H1 (cell line): ENCODE measurements at regions not wholly inside any gene's neighbourhood (a gene's known extent, or its start where the extent isn't known, plus 50 kb on each side); places are given as distances from the start of the nearest gene placed in this dataset.

ENCODE experiments used
- CTCF ChIA-PET: fragments of 300-600 bp; sonication (Branson Sonifier 250); formaldehyde crosslinking; loops from one replicate; lab custom pipeline; 2021; ENCODE audit not compliant: partially characterized antibody; lab: Charles Lee
- POLR2A ChIA-PET: fragments of 300-600 bp; sonication (Branson Sonifier 250); formaldehyde crosslinking; loops from one replicate; lab custom pipeline; 2021; ENCODE audit warnings: inconsistent platforms; ENCODE audit not compliant: partially characterized antibody; lab: Charles Lee
- DNase-seq, 2 experiments: peaks; one replicate each; pipeline versions ENCODE4 v3.0.0 to v3.0.0-alpha.2; 2010 to 2022; ENCODE audit warnings: low spot score in 2 of 2, low read depth in 1 of 2, mixed read lengths in 1 of 2
- FAIRE-seq: peaks from 2 replicates; lab custom pipeline; 2011; peaks lifted over from hg19 to GRCh38; lab: Jason Lieb, UNC
- H2AFZ ChIP-seq: 2 replicates; pipeline ENCODE4 v1.8.1; 2012; ENCODE audit warnings: low read length, inconsistent platforms
- H2AK5ac ChIP-seq: 2 replicates; pipeline ENCODE4 v1.6.1; 2013; ENCODE audit warnings: low read depth, low read length
- H2BK120ac ChIP-seq: replicated peaks from 2 replicates; pipeline ENCODE3; 2013; ENCODE audit warnings: low read depth, low read length, inconsistent platforms
- H2BK12ac ChIP-seq: 2 replicates; pipeline ENCODE4 v1.6.1; 2013; ENCODE audit warnings: low read depth, low read length
- H2BK15ac ChIP-seq: 2 replicates; pipeline ENCODE4 v1.6.1; 2013; ENCODE audit warnings: low read length
- H2BK20ac ChIP-seq: 2 replicates; pipeline ENCODE4 v1.6.1; 2013; ENCODE audit warnings: low read length
- H2BK5ac ChIP-seq: 2 replicates; pipeline ENCODE4 v1.6.1; 2013; ENCODE audit warnings: low read depth, low read length
- H3K14ac ChIP-seq: 2 replicates; pipeline ENCODE4 v1.6.1; 2013; ENCODE audit warnings: inconsistent platforms; ENCODE audit not compliant: insufficient read length
- H3K18ac ChIP-seq: 2 replicates; pipeline ENCODE4 v1.6.1; 2013; ENCODE audit warnings: low read length; ENCODE audit errors: extremely low read depth
- H3K23ac ChIP-seq: 2 replicates; pipeline ENCODE4 v1.6.1; 2013; ENCODE audit warnings: inconsistent platforms; ENCODE audit not compliant: insufficient read length
- H3K23me2 ChIP-seq: 2 replicates; pipeline ENCODE4 v1.6.1; 2013; ENCODE audit warnings: low read depth, low read length
- H3K27ac ChIP-seq: 2 replicates; pipeline ENCODE4 v1.6.1; 2011; ENCODE audit warnings: low read depth, low read length, inconsistent platforms
- H3K27me3 ChIP-seq, 4 experiments: replicated peaks in 1 of 4; 1 replicate in 1 of 4; 2 replicates in 3 of 4; pipeline versions ENCODE4 v1.6.1 to v1.8.1; 2011 to 2013; ENCODE audit warnings: low read length in 3 of 4, mild to moderate bottlenecking in 3 of 4, inconsistent platforms in 2 of 4, mixed read lengths in 2 of 4, moderate library complexity in 1 of 4; ENCODE audit not compliant: control insufficient read depth in 3 of 4, insufficient read depth in 3 of 4; ENCODE audit errors: extremely low read depth in 1 of 4
- H3K36me3 ChIP-seq, 4 experiments: 2 replicates each; pipeline versions ENCODE4 v1.6.1 to v1.8.1; 2011 to 2013; ENCODE audit warnings: mild to moderate bottlenecking in 4 of 4, low read length in 3 of 4, moderate library complexity in 2 of 4, control low read depth in 1 of 4, inconsistent platforms in 1 of 4; ENCODE audit not compliant: insufficient read depth in 4 of 4, control insufficient read depth in 2 of 4
- H3K4ac ChIP-seq: replicated peaks from 2 replicates; pipeline ENCODE3; 2013; ENCODE audit warnings: low read length, low read depth, mixed read lengths, inconsistent platforms; ENCODE audit not compliant: insufficient read length
- H3K4me1 ChIP-seq, 4 experiments: replicated peaks in 1 of 4; 1 replicate in 1 of 4; 2 replicates in 3 of 4; pipeline versions ENCODE4 v1.6.1 to v1.8.1; 2011 to 2013; ENCODE audit warnings: low read length in 3 of 4, inconsistent platforms in 2 of 4, mixed read lengths in 1 of 4; ENCODE audit not compliant: insufficient read depth in 4 of 4, control insufficient read depth in 3 of 4
- H3K4me2 ChIP-seq, 2 experiments: 2 replicates each; pipeline versions ENCODE4 v1.6.1 to v1.8.1; 2011 to 2013; ENCODE audit warnings: low read depth in 2 of 2, low read length in 2 of 2, control low read depth in 1 of 2, inconsistent platforms in 1 of 2, mild to moderate bottlenecking in 1 of 2; ENCODE audit not compliant: insufficient read depth in 1 of 2
- H3K4me3 ChIP-seq, 4 experiments: fragments of 200-600, 300-600 bp in 1 of 4; sonication (generic), shearing (Covaris generic), sonication (Bioruptor Twin) in 1 of 4; 2 replicates each; pipeline versions ENCODE4 v1.5.1 to v1.8.1; 2011 to 2016; ENCODE audit warnings: low read length in 4 of 4, low read depth in 3 of 4, control low read depth in 2 of 4, inconsistent platforms in 2 of 4, mild to moderate bottlenecking in 2 of 4, mixed read lengths in 1 of 4, moderate library complexity in 1 of 4; ENCODE audit not compliant: insufficient read depth in 2 of 4; ENCODE audit errors: extremely low read depth in 1 of 4
- H3K56ac ChIP-seq: replicated peaks from 2 replicates; pipeline ENCODE3; 2013; ENCODE audit warnings: low read depth, mild to moderate bottlenecking, mixed read lengths, low read length, inconsistent platforms; ENCODE audit not compliant: insufficient read length
- H3K79me1 ChIP-seq: 2 replicates; pipeline ENCODE4 v1.6.1; 2013; ENCODE audit warnings: low read depth, low read length, control low read depth
- H3K79me2 ChIP-seq, 2 experiments: 2 replicates each; pipeline versions ENCODE4 v1.6.1 to v1.8.1; 2012 to 2013; ENCODE audit warnings: low read length in 2 of 2, mild to moderate bottlenecking in 2 of 2, inconsistent platforms in 1 of 2; ENCODE audit not compliant: insufficient read depth in 2 of 2, control insufficient read depth in 1 of 2
- H3K9ac ChIP-seq, 4 experiments: replicated peaks in 1 of 4; 1 replicate in 1 of 4; 2 replicates in 3 of 4; pipeline versions ENCODE4 v1.6.1 to v1.8.1; 2011 to 2013; ENCODE audit warnings: low read depth in 3 of 4, low read length in 3 of 4, control low read depth in 2 of 4, mild to moderate bottlenecking in 2 of 4, moderate library complexity in 2 of 4, inconsistent platforms in 1 of 4; ENCODE audit errors: extremely low read depth in 1 of 4
- H3K9me3 ChIP-seq, 2 experiments: 2 replicates each; pipeline versions ENCODE4 v1.6.1 to v1.8.1; 2012 to 2013; ENCODE audit warnings: mild to moderate bottlenecking in 2 of 2, moderate library complexity in 2 of 2, control low read depth in 1 of 2, inconsistent platforms in 1 of 2, low read depth in 1 of 2, low read length in 1 of 2, mixed read lengths in 1 of 2; ENCODE audit not compliant: insufficient read depth in 2 of 2
- H4K20me1 ChIP-seq, 2 experiments: replicated peaks in 1 of 2; 2 replicates each; pipeline versions ENCODE3 to v1.8.1; 2011 to 2013; ENCODE audit warnings: inconsistent platforms in 2 of 2, low read length in 2 of 2, mild to moderate bottlenecking in 1 of 2; ENCODE audit not compliant: insufficient read depth in 2 of 2, control insufficient read depth in 1 of 2
- H4K5ac ChIP-seq: 2 replicates; pipeline ENCODE4 v1.6.1; 2013; ENCODE audit warnings: low read length, low read depth, mixed read lengths, inconsistent platforms; ENCODE audit not compliant: insufficient read length
- H4K8ac ChIP-seq: 2 replicates; pipeline ENCODE4 v1.8.0; 2013; ENCODE audit warnings: mild to moderate bottlenecking, moderate library complexity, low read length, inconsistent platforms; ENCODE audit not compliant: insufficient read depth; ENCODE audit errors: extremely low read depth
- H4K91ac ChIP-seq: replicated peaks from 2 replicates; pipeline ENCODE3; 2013; ENCODE audit warnings: low read length, mixed read lengths, inconsistent platforms; ENCODE audit not compliant: insufficient read length
- BACH1 ChIP-seq: IDR thresholded peaks from 2 replicates; pipeline ENCODE4 v1.6.1; 2012; ENCODE audit warnings: low read length, improper control_type of control experiment
- CBX8 ChIP-seq: fragments of 300-800, 300-1000 bp; sonication (generic); IDR thresholded peaks from 2 replicates; pipeline ENCODE4 v1.7.1; 2016; ENCODE audit warnings: low read depth, low read length, borderline replicate concordance
- KDM1A ChIP-seq: fragments of 200-600, 300-600 bp; sonication (generic); IDR thresholded peaks from 2 replicates; pipeline ENCODE4 v1.7.1; 2016; ENCODE audit warnings: mild to moderate bottlenecking, low read length, borderline replicate concordance
- NANOG ChIP-seq: IDR thresholded peaks from 2 replicates; pipeline ENCODE4 v1.6.1; 2011; ENCODE audit warnings: low read length, low read depth, mild to moderate bottlenecking, inconsistent platforms; ENCODE audit not compliant: insufficient read depth, poor library complexity, severe bottlenecking
- RFX5 ChIP-seq: IDR thresholded peaks from 2 replicates; pipeline ENCODE4 v1.6.1; 2011; ENCODE audit warnings: low read depth, low read length, improper control_type of control experiment, borderline replicate concordance
- RNF2 ChIP-seq: fragments of 200-900, 300-1000 bp; sonication (generic); IDR thresholded peaks from 2 replicates; pipeline ENCODE4 v1.7.1; 2016; ENCODE audit warnings: borderline replicate concordance, low read depth, mild to moderate bottlenecking, antibody characterized with exemption, low read length; ENCODE audit not compliant: poor library complexity, severe bottlenecking; ENCODE audit errors: missing control alignments
- SIN3A ChIP-seq, 2 experiments: IDR thresholded peaks in 1 of 2; conservative IDR thresholded peaks in 1 of 2; 2 replicates each; pipeline ENCODE4 v1.6.1; 2011 to 2012; ENCODE audit warnings: low read length in 2 of 2, improper control_type of control experiment in 1 of 2, low read depth in 1 of 2, mild to moderate bottlenecking in 1 of 2
- SIX5 ChIP-seq: IDR thresholded peaks from 2 replicates; pipeline ENCODE4 v1.6.1; 2011; ENCODE audit warnings: mild to moderate bottlenecking, low read depth, low read length
- SP2 ChIP-seq: IDR thresholded peaks from 2 replicates; pipeline ENCODE4 v1.6.1; 2012; ENCODE audit warnings: mild to moderate bottlenecking, low read length, inconsistent platforms
- SP4 ChIP-seq: IDR thresholded peaks from 2 replicates; pipeline ENCODE4 v1.6.1; 2012; ENCODE audit warnings: low read length, inconsistent platforms
- SUZ12 ChIP-seq: fragments of 200-600 bp; sonication (generic); IDR thresholded peaks from 2 replicates; pipeline ENCODE4 v1.6.1; 2012; ENCODE audit warnings: mild to moderate bottlenecking, inconsistent platforms, low read length, moderate library complexity, mixed read lengths
- TCF12 ChIP-seq: IDR thresholded peaks from 2 replicates; pipeline ENCODE4 v1.6.1; 2011; ENCODE audit warnings: low read depth, mild to moderate bottlenecking, low read length
- YY1 ChIP-seq: IDR thresholded peaks from 2 replicates; pipeline ENCODE4 v1.6.1; 2011; ENCODE audit warnings: low read depth, mild to moderate bottlenecking, low read length
- ZNF274 ChIP-seq: IDR thresholded peaks from 2 replicates; pipeline ENCODE4 v1.7.0; 2012; ENCODE audit warnings: low read length, borderline replicate concordance; ENCODE audit errors: extremely low read depth
- WGBS, 2 experiments: shearing (Covaris generic) in 1 of 2; methylation state at CpG; one replicate each; pipeline versions ENCODE4 v1.1.6 to v1.1.7; 2013 to 2015; ENCODE audit warnings: low lambda C conversion rate in 2 of 2, mixed read lengths in 2 of 2, inconsistent platforms in 1 of 2, low coverage in 1 of 2, missing lambda C conversion rate in 1 of 2; ENCODE audit not compliant: insufficient replicate concordance in 2 of 2, insufficient coverage in 1 of 2, insufficient read length in 1 of 2; ENCODE audit errors: extremely low coverage in 1 of 2, missing lambda C conversion rate in 1 of 2; 5-methylcytosine and 5-hydroxymethylcytosine counted together
- TF ChIP-seq, protein P1 (sequence below): IDR thresholded peaks from 2 replicates; pipeline ENCODE4 v1.6.1; 2012; ENCODE audit warnings: inconsistent platforms

DNA sequence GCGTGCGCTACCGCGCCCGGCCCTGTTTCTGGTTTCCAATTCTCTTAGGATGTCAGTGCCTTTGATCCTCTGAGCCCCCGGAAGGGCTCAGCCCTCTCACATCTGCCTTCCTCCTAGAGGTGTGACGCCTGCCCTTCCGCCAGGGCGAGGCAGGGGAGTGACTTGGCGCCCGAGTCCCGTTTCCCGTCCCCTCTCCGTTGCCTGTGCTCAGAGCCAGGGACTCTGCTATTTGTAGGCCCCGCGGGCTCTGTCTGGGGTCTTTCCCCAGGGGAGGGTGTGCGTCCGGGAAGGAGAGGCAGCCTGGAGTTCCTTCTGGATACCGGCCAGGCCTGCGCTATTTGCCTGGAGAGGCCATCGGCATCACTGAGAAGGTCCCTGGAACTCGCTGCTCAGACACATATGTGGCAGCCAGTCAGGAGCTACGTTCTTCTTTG lies 103.7 kb upstream of the TAF1B start:
- Histone ChIP-seq H3K79me2 (no peaks in the 10 kb centered on the region), H3K14ac (no peak overlapping the region), H2AFZ (no peak overlapping the region), H4K91ac (no peak overlapping the region), H3K27ac (no peak overlapping the region), H2BK5ac (no peak overlapping the region), H2BK120ac (no peak overlapping the region), H2BK20ac (no peak overlapping the region), H3K4me3 (no peak overlapping the region), H3K4ac (no peak overlapping the region), H3K9me3 (peaks cover 5 to 19% of the 10 kb centered on the region in 2 experiments; a peak in 3 of 4 replicates), H3K4me1 (no peaks in the 10 kb centered on the region), H3K18ac (no peak overlapping the region), H3K4me2 (no peak overlapping the region), H3K23ac (no peak overlapping the region), H3K79me1 (no peaks in the 10 kb centered on the region), H3K23me2 (peaks cover 2% of the 10 kb centered on the region; the same call in 1 of the 2 replicates), H3K56ac (no peak overlapping the region), H4K8ac (no peak overlapping the region), H3K27me3 (no peaks in the 10 kb centered on the region), H3K36me3 (no peaks in the 10 kb centered on the region), H2BK15ac (no peak overlapping the region), H3K9ac (no peak overlapping the region), H2BK12ac (no peak overlapping the region), H4K5ac (no peak overlapping the region), H4K20me1 (no peaks in the 10 kb centered on the region), H2AK5ac (no peak overlapping the region)
- ChIA-PET CTCF (interaction anchor here (0.6 to 1.4 kb wide), 2 partner anchors 10 to 609 kb away, joined by 3 read pairs; no protein-coding TSS in a partner anchor), POLR2A (no interaction called here)
- WGBS, 2 experiments: 94% methylated on average over 14 of the region's 23 CpGs; no CpG with 5 or more reads in 1 of the 2 experiments
- TF ChIP-seq SIX5: no peak
- no peak for TF ChIP-seq KDM1A
- TF ChIP-seq, protein P1, sequence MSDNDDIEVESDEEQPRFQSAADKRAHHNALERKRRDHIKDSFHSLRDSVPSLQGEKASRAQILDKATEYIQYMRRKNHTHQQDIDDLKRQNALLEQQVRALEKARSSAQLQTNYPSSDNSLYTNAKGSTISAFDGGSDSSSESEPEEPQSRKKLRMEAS: no peak
- no peak for TF ChIP-seq RFX5
- TF ChIP-seq SP2: no peak
- TF ChIP-seq SUZ12: no peak
- no peak for TF ChIP-seq NANOG
- no peak for TF ChIP-seq SP4
- no peak for TF ChIP-seq RNF2
- no peak for TF ChIP-seq YY1
- TF ChIP-seq CBX8: no peak
- no peak for TF ChIP-seq BACH1
- TF ChIP-seq SIN3A (conservative IDR thresholded peaks at IDR 0.05 in 1 of 2, IDR thresholded peaks at IDR 0.05 in 1 of 2; ENCODE audit: low read depth in 1 of 2, low read length in 2 of 2): no peak
- TF ChIP-seq ZNF274: no peak
- no peak for TF ChIP-seq TCF12
- DNase-seq: no peak
- FAIRE-seq: no peak
